CD4-positive, alpha-beta T cell treated with Interferon alpha-2 for 1 hour (primary cell): ENCODE measurements at regions not wholly inside any gene's neighbourhood (a gene's known extent, or its start where the extent isn't known, plus 50 kb on each side); places are given as distances from the start of the nearest gene placed in this dataset.
A peak's percentile ranks its signal among the peaks of the same experiment; 100 is the strongest.
"Not testable (repeated sequence)": the region's sequence is repeated elsewhere in the genome, so short reads cannot be mapped to it uniquely, and the experiment has no call there.

Experiments used
- DNase-seq, 2 donors: peaks; one replicate each; pipeline ENCODE4 v3.0.0-alpha.2; 2020 to 2022

DNA sequence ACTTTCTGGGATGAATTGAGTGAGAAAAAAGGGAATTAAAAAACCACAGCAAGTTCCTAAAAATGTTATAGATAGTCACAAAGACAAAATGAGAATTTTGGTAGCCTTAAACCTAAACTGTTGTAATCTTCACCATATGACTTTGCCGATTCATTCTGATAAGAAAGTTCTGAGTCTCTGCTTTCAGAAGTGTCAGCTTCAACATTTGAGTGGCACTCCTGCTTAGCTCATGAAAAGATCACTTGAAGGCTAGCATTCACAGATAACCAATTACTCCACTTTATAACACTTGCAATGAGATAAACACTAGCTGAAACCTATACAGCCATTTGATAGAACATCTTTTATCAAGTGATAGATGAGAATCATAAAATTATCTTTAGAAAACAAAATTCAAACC lies 288.1 kb upstream of the POU1F1 start:
- DNase-seq, result no peak

DNA sequence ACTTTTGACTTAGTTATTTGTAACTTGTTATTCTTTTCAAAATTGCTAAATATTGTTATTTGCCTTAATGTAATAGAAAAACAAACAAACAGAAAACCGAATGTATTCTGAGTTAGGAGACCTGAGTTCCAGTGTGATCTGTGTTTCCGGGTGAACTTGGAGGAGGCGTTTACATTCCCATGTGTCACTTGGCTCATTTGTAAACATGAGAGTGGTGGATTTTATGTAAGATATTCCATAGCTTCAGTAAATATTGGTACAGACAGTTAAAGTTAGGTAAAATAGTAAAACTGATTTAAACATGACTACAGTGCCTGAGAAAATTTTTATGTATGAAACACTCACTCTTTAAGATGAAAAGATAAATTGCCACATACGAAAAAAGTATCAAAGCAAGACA lies 287.3 kb upstream of the POU1F1 start:
- DNase-seq, result no peak

DNA sequence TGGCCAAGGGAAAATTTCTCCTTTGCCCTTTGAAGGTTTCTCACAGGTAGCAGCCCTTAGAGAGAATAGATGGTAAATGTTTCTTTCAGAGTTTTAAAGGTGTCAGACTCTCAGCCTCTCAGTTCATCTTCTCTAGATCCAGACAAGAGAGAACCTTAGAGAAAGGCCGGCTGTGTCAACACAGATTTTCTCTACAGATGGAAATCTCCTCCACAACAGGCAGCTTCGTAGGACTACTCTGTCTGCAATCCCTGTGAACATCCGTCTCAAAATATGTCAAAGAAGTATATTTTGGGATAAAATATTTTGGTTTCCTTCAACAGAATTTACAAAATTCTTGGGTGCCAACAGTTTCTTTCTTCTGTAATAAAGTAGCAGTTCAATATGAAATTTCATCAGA lies 282.1 kb upstream of the POU1F1 start:
- DNase-seq, result no peak

DNA sequence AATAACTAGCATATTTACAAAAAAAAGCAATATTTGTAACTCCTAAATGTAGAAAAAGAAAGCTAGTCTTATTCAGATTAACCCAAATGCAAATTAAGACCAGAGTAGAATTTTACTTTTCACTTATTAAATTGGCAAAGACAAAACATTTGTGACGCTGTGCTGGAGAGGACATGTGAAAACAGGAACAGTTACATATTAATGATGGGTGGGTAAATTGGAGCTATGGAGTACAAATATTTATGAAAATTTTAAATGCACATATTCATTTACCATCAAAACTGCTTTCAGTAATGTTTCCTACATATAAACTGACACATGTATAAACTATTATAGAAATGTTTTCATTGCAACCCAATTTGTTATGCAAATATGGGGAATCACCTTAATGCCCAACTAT lies 278.9 kb upstream of the POU1F1 start:
- no peak for DNase-seq

DNA sequence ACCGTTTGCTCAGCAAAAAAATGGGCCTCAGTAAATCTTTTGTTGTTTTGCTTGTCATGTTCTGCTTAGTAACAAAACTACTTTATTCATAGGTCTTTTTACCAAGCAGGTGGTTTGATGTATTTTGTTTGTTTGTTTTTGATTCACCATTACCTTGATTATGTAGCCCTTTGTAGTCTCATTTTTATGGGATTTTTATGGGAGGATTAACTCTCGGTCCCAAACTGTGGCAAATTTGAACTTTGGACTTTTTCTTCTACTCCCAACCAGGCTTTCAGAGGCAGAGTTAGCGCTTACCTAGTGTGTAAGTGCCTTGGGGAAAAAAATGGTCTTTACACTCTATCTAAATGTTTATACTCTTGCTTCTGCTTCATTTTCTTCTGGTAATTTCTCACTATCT lies 276.7 kb upstream of the POU1F1 start:
- no peak for DNase-seq

DNA sequence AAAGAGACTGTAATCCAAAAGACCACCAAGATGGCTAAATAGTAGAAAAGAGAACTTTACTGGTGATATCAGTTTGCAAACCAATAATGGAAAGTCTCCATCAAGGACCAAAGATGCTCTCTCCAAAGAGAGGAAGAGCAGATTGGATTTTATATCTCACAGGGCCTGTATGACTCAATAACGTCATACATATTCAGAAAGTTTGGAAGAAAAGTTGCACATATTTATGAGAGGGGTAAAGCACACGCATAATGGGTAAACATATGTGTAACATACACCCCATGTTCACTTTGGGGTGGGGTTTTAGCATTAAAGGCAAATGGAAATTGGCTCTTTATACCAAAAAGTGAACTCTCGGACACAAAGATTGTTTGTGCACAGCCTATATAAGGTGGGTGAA lies 274.5 kb upstream of the POU1F1 start:
- no peak for DNase-seq

DNA sequence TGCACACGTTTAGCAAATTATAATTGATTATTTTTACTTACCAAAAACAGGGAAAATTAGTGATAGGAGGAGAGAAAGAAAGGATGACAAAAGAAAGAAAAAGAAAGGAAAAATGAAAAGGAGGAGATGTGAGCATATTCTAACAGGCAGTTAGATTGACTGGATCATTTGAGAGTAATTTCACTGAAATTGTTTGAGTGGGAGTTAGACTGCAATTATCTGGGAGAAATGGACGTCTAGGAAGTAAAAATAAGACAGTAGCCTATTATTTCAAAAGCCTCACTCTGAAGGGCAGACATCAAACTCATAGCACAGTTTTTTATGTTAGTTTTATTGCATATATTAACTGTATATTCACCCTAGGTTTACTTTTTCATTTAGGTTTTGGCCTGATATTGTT lies 272.8 kb upstream of the POU1F1 start:
- no peak for DNase-seq

DNA sequence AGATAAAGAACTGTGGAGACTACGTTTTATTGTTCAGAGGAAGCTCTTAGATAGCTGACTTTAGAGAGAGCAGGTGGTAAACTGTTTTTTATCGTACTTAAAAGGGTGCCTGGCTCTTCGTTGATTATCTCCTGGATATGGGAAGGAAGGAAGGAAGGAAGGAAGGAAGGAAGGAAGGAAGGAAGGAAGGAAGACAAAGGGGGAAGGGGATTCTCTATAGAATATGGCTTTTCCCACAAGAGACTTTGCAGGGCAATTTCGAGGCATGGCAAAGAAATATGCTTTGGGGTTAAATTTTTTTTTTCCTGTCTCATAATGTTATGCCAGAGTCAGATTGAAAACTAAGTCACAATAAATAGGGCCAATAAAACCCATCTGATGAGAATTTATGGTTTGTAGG lies 271.9 kb upstream of the POU1F1 start:
- no peak for DNase-seq

DNA sequence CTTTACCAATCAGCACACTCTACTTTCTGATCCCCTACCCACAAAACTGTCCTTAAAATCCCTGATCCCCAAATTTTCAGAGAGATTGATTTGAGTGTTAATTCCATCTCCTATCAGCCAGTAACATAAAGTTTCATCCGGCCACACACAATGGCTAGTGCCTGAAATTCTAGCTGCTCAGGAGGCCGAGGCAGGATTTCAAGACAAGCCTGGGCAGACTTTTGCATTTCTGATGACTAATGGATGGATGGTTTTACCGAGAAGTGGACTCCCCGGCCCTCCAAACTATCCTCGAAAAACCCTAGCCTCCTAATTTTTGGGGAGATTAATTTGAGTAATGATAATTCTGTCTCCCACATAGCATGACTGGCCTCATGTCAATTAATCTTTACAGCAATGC lies 269.8 kb upstream of the POU1F1 start:
- DNase-seq, result no peak

DNA sequence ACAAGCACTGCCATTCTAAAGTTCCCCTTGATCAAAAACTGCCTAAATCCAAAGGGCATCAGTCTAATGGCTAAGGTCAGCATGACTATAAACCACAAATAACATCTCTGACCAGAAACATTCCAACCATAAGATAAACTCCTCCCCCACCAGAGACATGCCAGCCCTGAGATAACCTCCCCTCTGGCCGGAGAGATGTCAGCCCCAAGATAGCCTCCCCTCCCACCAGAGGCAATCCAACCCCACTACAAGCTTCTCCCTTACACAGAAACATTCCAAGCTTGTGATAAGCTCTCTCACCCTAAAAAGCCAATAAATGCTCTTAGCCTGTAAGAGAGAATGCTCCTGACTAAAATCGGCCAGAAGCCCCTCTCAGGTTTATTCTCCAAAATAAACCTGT lies 267.0 kb upstream of the POU1F1 start:
- DNase-seq, result not testable (repeated sequence)

DNA sequence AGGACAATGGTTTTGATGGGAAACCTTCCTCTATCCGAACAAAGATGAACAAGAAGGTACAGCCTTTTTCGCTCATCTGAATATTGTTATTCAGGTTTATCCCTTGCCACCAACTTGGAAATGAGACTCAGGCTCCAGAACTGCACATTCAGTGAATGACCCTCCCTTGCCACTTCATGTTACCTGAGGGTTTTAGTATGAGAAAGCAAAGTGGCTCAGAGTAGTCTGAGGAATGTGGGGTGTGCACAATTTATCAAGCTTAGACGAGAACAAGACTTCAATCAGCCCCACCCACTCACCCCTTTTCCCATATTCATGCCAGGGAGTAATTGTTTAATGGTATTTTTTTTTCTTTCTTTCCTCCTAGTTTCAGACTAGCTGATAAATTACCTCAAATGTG lies 265.3 kb upstream of the POU1F1 start:
- DNase-seq, result no peak

DNA sequence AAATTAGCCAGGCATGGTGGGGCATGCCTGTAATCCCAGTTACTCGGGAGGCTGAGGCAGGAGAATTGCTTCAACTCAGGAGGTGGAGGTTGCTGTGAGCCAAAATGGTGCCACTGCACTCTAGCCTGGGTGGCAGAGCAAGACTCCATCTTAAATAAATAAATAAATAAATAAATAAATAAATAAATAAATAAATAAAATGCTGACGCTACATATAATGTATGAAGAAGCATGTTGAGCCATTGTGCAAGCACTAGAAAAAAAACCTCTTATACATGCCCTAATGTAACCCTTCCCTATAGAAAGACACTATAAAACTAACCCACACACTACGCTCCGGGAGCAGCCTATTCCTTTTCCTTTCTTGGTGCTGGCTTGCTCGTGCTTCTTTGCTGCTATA lies 262.3 kb upstream of the POU1F1 start:
- not testable (repeated sequence) for DNase-seq

DNA sequence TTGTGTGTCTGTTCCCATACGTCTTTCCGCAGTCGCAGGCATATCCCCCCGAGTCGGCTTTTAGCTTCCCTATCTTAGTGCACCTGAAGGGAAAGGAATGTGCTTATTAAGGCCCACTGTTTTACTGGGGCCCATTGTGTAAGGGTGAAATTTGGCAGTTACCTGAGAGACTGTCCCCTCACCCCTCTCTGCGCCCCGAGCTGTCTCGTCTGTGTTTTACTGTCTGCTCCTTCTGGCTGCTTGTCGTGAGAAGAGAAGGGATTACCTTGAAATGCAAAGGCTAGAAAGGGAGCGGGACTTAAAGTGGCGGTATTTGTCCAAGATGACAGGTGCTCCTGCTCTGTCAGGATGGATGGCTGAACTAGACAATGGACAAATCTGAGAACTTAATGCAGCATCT lies 233.0 kb upstream of the POU1F1 start:
- no peak for DNase-seq

DNA sequence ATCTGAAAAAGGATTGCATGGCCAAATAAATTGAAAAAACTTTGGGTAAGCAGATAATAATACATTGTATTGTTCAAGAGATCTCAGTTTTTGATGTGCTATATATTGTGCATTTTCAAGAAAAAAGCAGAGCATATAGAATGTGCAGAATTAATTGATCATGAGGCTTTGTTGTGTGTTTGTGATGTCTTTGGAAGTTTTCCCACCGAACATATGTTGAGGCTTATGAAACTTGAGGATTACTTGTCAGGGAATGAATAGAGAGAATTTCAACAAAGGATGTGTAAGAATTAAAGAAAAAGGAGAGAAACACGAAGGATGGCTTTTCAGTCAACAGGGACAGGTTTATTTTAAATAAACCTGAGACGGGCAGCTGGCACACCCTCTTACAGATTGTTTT lies 232.5 kb upstream of the POU1F1 start:
- DNase-seq, result no peak

DNA sequence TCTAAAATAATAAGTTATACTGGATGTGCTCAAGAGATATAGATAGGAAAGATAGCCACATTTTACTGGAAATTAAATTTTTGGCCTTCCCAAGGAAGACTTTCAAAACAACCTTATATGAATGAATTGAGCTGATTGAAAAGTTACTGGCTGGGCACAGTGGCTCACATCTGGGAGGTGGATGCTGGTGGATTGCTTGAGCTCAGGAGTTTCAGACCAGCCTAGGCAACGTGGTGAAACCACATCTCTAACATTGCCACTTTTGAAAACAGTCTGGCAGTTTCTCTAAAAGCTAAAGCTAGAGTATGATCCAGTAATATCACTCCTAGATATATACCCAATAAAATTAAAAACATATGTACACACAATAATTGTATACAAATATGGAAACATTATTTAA lies 231.4 kb upstream of the POU1F1 start:
- no peak for DNase-seq

DNA sequence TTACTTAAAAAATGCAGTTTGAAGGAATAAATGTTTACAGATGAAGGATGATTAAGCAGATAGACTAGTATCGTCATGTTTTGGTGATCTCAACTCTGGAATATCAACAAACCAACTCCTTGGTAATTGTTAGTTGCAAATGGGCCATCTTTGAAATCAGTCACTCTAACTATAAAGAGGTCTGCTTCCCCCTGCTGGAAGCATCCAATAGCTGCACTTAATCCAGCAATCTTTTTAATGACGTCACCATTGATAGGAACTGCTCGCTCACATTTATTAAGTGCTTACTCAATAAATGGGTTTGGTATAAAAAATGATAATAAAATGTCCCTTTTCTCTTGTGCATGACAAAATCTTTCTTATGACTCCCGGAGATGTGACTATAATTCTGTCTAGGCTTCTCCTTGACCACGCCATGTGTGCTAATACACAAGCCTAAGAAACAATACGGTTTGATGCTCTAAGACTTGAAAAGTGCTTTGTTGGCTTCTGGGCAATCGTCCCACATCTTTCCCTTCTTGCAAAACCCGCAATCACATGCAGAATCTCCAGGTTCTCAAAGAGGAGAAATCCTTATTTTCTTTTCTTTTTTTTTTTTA lies 227.6 kb upstream of the POU1F1 start:
- DNase-seq, result peak in 1 of 2 donors; percentile 13

DNA sequence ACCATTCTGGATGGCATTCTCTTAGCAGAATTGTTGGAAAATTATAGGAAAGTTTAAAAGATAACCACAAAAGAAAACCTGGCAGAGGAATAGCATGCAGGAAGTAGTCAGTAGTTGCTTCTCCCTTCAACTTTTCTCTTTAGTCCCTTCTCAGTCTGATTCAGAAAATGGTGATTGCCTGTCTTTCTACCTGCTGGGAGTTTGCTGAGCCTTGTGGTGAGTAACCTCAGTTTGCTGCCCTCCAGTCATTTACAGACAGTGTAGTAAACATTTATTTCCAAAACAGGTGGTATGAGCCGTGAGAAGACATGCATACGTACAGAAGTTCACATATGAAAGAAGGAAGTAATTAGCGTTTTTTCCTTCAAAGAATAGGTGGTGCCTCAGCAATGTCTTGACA lies 224.7 kb upstream of the POU1F1 start:
- DNase-seq, result no peak

DNA sequence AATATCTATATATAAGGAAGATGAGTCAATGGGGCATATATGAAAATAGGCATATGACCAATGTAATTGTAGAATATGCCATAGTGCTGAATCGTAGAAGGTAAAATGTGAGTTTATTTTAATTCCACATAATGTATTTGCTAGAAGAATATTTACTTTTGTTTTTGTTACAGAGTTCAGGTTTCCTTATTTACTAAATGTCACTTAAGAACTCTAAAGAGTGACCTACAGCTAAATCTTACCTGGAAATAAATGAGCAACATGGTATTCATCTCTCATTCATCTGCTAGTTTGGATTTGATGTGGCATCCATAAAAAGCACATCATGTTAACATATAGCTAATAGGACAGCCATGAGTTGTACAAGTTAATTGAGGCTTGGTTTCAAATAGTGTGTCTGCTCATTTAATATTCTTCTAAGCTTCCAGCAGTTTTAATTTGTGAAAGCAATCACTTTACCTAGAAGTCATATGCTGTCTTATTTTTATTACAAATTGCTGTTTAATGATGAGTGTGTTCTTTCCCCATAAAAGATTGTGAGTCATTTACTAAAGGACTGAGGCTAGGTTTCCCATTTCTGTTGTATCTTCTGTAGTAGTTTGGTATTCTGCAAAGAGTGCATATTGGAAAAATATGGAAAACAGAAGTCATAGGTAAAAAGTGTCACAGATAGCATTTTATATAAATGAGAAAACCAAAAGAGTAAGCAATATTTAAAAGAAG lies 222.1 kb upstream of the POU1F1 start:
- DNase-seq, result no peak

DNA sequence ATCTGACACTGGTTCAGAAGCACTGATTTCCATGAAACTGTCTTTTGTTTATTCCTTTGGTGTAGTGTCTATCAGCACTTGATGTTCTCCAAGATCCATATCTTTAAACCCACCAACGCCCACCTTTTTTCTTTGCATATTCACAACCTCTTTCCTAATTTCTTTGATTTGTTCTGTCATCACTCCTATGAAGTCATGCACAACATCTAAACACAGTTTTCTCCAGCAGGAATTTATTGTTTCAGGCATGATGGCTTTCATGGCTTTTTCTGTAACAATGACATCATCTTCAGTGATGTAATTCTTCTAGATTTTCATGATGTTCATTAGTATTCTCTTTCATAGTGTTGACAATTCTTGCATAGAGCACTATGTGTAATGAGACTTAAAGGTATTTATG lies 219.6 kb upstream of the POU1F1 start:
- no peak for DNase-seq

DNA sequence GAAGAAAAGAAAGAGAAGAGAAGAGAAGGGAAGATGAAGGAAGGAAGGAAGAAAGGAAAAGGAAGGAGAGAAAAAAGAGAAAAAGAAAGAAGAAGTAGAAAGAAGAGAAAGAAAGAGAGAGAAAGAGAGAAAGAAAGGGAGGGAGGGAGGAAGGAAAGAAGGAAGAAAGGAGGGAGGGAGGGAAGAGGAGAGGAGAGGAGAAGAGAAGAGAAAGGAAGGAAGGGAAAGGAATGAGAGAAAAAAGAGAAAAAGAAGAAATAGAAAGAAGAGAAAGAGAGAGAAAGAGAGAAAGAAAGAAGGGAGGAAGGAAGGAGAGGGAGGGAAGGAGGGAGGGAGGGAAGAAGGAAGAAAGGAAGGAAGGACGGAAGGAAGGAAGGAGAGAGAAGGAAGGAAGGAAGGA lies 217.9 kb upstream of the POU1F1 start:
- no peak for DNase-seq

DNA sequence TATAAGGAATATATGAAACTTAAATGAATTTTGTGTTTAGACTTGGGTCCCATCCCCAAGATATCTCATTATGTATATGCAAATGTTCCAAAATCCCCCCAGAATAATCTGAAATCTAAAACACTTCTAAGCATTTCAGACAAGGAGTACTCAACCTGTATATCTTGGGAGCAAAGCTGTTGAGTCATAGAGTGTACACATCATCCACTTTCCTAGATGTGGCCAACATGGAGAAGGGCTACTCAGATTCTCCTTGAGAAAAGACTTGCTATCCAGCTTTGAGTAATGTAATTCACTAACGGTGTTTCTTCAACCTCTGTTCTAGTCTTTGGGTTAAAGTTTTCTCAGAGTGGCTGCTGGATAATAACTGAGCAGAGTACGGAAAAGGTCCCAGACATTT lies 215.5 kb upstream of the POU1F1 start:
- DNase-seq, result no peak

DNA sequence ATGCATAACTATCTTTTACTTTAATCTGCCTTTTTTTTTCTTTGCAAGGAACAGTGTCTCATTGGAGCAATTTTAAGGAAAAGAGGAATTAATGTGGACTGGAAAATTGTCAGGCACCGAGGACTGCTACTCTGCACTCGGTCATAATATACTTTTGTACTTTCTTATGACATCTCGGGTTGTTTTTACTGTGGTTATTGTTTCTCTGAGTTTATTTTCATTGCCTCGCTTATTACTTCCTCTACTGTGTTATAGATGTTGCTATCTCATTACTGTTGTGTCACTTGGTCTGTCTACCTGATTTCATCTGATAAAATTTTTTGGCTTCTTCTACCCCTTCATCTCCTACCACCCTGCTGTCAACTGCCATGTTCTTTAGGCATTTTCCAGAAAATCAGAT lies 213.5 kb upstream of the POU1F1 start:
- DNase-seq, result no peak

DNA sequence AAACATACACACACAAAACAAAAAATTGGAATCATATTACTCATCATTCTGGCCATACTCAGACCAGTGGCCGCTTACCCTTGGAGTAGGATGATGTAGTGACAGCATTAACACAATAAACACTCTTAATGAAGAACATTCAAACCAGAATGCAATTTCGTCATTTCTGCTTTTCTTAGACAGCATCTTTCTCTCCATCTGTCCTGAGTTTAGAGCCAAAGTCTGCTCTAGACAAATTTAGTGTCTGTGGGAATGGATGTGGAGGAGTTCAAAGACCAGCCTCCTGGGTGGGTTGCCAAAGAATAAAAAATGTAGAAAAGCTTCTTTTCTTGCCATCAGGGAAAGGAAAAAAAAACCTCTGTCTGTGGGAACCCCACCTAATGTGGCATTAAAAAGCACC lies 212.4 kb upstream of the POU1F1 start:
- no peak for DNase-seq

DNA sequence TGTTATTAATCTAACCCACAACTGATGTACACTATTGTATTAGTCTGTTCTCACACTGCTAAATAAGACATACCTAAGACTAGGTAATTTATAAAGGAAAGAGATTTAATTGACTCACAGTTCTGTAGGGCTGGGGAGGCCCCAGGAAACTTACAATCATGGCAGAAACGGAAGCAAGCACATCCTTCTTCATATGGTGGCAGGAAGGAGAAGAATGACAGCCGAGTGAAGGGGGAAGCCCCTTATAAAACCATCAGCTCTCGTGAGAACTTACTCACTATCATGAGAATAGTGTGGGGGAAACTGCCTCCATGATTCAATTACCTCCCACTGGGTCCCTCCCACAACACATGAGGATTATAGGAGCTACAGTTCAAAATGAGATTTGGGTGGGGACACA lies 210.3 kb upstream of the POU1F1 start:
- not testable (repeated sequence) for DNase-seq

DNA sequence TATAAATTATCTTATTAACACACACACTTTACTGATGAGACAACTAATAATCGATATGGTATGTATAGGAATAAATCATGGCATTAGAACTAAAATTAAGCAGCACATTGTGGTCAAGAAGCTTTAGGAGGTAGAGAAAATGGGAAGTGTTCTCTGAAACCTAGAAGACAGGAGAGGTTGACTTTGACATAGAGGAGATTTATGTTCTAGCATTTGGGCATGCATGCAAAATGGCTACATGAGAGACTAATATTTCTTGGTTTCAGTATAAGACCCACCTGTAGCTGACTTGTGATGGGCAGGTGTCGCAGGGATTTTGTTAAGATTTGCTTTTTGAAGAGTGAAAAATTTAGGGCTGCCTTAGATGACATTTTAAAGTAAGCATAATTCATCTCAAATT lies 209.7 kb upstream of the POU1F1 start:
- no peak for DNase-seq
